Stimulated activated CD8-positive, alpha-beta memory T cell treated with anti-CD3 and anti-CD28 coated beads, Interleukin-12 subunit alpha, Interleukin-12 subunit beta, amount 100 ng/mL, for 24 hours (primary cell): ENCODE measurements at regions not wholly inside any gene's neighbourhood (a gene's known extent, or its start where the extent isn't known, plus 50 kb on each side); places are given as distances from the start of the nearest gene placed in this dataset.
"Not testable (repeated sequence)": the region's sequence is repeated elsewhere in the genome, so short reads cannot be mapped to it uniquely, and the experiment has no call there.

ENCODE experiments used
- DNase-seq: peaks from one replicate; pipeline ENCODE4 v3.0.0-alpha.2; 2020; ENCODE audit errors: extremely low read depth

GRCh38 chr12:89227774-89228173 is 124.5 kb downstream of the DUSP6 start:
- no peak for DNase-seq

- DNase-seq = no peak
Measured at GRCh38 chr12:89225808-89226411, 126.4 kb downstream of the DUSP6 start.

- DNase-seq = peak; percentile 62
Measured at GRCh38 chr12:89225401-89225800, 126.9 kb downstream of the DUSP6 start.

- DNase-seq = not testable (repeated sequence)
Measured at GRCh38 chr12:89222580-89222979, 129.7 kb downstream of the DUSP6 start.

- DNase-seq = no peak
Measured at GRCh38 chr12:89217472-89217871, 134.8 kb downstream of the DUSP6 start.

GRCh38 chr12:89216211-89216952 is 135.9 kb downstream of the DUSP6 start:
- DNase-seq = no peak

- no peak for DNase-seq
Measured at GRCh38 chr12:89215196-89215595, 137.1 kb downstream of the DUSP6 start.

- no peak for DNase-seq
Measured at GRCh38 chr12:89213747-89214146, 138.6 kb downstream of the DUSP6 start.

GRCh38 chr12:89213139-89213538 is 139.2 kb downstream of the DUSP6 start:
- DNase-seq = no peak

- no peak for DNase-seq
Measured at GRCh38 chr12:89212339-89212771, 139.9 kb downstream of the DUSP6 start.

GRCh38 chr12:89211456-89211855 is 140.8 kb downstream of the DUSP6 start:
- DNase-seq = no peak

- DNase-seq = no peak
Measured at GRCh38 chr12:89210277-89210676, 142.0 kb downstream of the DUSP6 start.

GRCh38 chr12:89208661-89209096 is 143.6 kb downstream of the DUSP6 start:
- no peak for DNase-seq

- no peak for DNase-seq
Measured at GRCh38 chr12:89206390-89206789, 145.9 kb downstream of the DUSP6 start.

GRCh38 chr12:89205517-89205916 is 146.8 kb downstream of the DUSP6 start:
- DNase-seq = no peak

GRCh38 chr12:89203144-89203543 is 149.2 kb downstream of the DUSP6 start:
- no peak for DNase-seq

GRCh38 chr12:89200217-89200616 is 152.1 kb downstream of the DUSP6 start:
- no peak for DNase-seq

- no peak for DNase-seq
Measured at GRCh38 chr12:89195470-89195869, 156.8 kb downstream of the DUSP6 start.

GRCh38 chr12:89194683-89195082 is 157.6 kb downstream of the DUSP6 start:
- DNase-seq = no peak

- DNase-seq = no peak
Measured at GRCh38 chr12:89192429-89192828, 159.9 kb downstream of the DUSP6 start.

- not testable (repeated sequence) for DNase-seq
Measured at GRCh38 chr12:89191597-89191996, 160.7 kb downstream of the DUSP6 start.

- no peak for DNase-seq
Measured at GRCh38 chr12:89189448-89189847, 162.9 kb downstream of the DUSP6 start.

- DNase-seq = no peak
Measured at GRCh38 chr12:89187507-89187906, 164.8 kb downstream of the DUSP6 start.
